IPS-18a (cell line): ENCODE measurements at regions not wholly inside any gene's neighbourhood (a gene's known extent, or its start where the extent isn't known, plus 50 kb on each side); places are given as distances from the start of the nearest gene placed in this dataset.

Experiments used
- H3K27ac ChIP-seq: one replicate; pipeline ENCODE4 v1.5.1; 2013; ENCODE audit warnings: low read length
- H3K27me3 ChIP-seq: one replicate; pipeline ENCODE4 v1.6.1; 2013; ENCODE audit warnings: mild to moderate bottlenecking, low read length; ENCODE audit not compliant: control insufficient read depth, insufficient read depth
- H3K36me3 ChIP-seq: one replicate; pipeline ENCODE4 v1.6.1; 2013; ENCODE audit warnings: low read depth, low read length; ENCODE audit not compliant: control insufficient read depth
- H3K4me1 ChIP-seq: one replicate; pipeline ENCODE4 v1.6.1; 2013; ENCODE audit warnings: low read depth, low read length; ENCODE audit not compliant: control insufficient read depth
- H3K4me3 ChIP-seq: one replicate; pipeline ENCODE4 v1.5.1; 2013; ENCODE audit warnings: low read length
- H3K9ac ChIP-seq: one replicate; pipeline ENCODE4 v1.6.1; 2013; ENCODE audit warnings: mild to moderate bottlenecking, low read length, moderate library complexity
- H3K9me3 ChIP-seq: one replicate; pipeline ENCODE4 v1.6.1; 2013; ENCODE audit warnings: low read depth, low read length; ENCODE audit not compliant: control insufficient read depth

- Histone ChIP-seq H3K4me1 (peaks cover 15% of the 10 kb centered on the region), H3K4me3 (no peak overlapping the region), H3K27ac (no peak overlapping the region), H3K27me3 (no peaks in the 10 kb centered on the region), H3K36me3 (no peaks in the 10 kb centered on the region), H3K9me3 (no peaks in the 10 kb centered on the region), H3K9ac (no peak overlapping the region)
Observed at GRCh38 chr2:128876986-128877983, 558.6 kb upstream of the HS6ST1 start.

GRCh38 chr2:128879161-128879560 is 560.5 kb upstream of the HS6ST1 start:
- no peaks in the 10 kb centered on the region for H3K36me3 ChIP-seq
- no peak overlapping the region for H3K4me3 ChIP-seq
- no peaks in the 10 kb centered on the region for H3K9me3 ChIP-seq
- H3K27ac ChIP-seq = no peak overlapping the region
- H3K4me1 ChIP-seq = peaks cover 15% of the 10 kb centered on the region
- H3K9ac ChIP-seq = no peak overlapping the region
- H3K27me3 ChIP-seq = no peaks in the 10 kb centered on the region

- Histone ChIP-seq H3K4me1 (peaks cover 12% of the 10 kb centered on the region), H3K27ac (no peak overlapping the region), H3K9me3 (no peaks in the 10 kb centered on the region), H3K36me3 (no peaks in the 10 kb centered on the region), H3K9ac (no peak overlapping the region), H3K27me3 (no peaks in the 10 kb centered on the region), H3K4me3 (no peak overlapping the region)
Observed at GRCh38 chr2:128894896-128895295, 576.2 kb upstream of the HS6ST1 start.

GRCh38 chr2:128901572-128902391 is 583.1 kb upstream of the HS6ST1 start:
- H3K4me1 ChIP-seq = no peaks in the 10 kb centered on the region
- no peaks in the 10 kb centered on the region for H3K36me3 ChIP-seq
- no peak overlapping the region for H3K9ac ChIP-seq
- no peaks in the 10 kb centered on the region for H3K9me3 ChIP-seq
- no peak overlapping the region for H3K27ac ChIP-seq
- H3K27me3 ChIP-seq = no peaks in the 10 kb centered on the region
- H3K4me3 ChIP-seq = no peak overlapping the region

GRCh38 chr2:128903637-128904036 is 585.0 kb upstream of the HS6ST1 start:
- no peaks in the 10 kb centered on the region for H3K9me3 ChIP-seq
- no peak overlapping the region for H3K4me3 ChIP-seq
- H3K36me3 ChIP-seq = no peaks in the 10 kb centered on the region
- no peaks in the 10 kb centered on the region for H3K4me1 ChIP-seq
- no peak overlapping the region for H3K9ac ChIP-seq
- no peak overlapping the region for H3K27ac ChIP-seq
- H3K27me3 ChIP-seq = no peaks in the 10 kb centered on the region

- Histone ChIP-seq H3K27ac (no peak overlapping the region), H3K27me3 (no peaks in the 10 kb centered on the region), H3K9me3 (no peaks in the 10 kb centered on the region), H3K36me3 (no peaks in the 10 kb centered on the region), H3K4me3 (no peak overlapping the region), H3K9ac (no peak overlapping the region), H3K4me1 (no peaks in the 10 kb centered on the region)
Observed at GRCh38 chr2:128911276-128911675, 592.6 kb upstream of the HS6ST1 start.

GRCh38 chr2:128914320-128914719 is 595.7 kb upstream of the HS6ST1 start:
- Histone ChIP-seq H3K9me3 (no peaks in the 10 kb centered on the region), H3K27ac (no peak overlapping the region), H3K9ac (no peak overlapping the region), H3K4me3 (no peak overlapping the region), H3K36me3 (no peaks in the 10 kb centered on the region), H3K4me1 (no peaks in the 10 kb centered on the region), H3K27me3 (no peaks in the 10 kb centered on the region)

GRCh38 chr2:128921751-128922150 is 603.1 kb upstream of the HS6ST1 start:
- Histone ChIP-seq H3K4me3 (no peak overlapping the region), H3K9me3 (no peaks in the 10 kb centered on the region), H3K4me1 (no peaks in the 10 kb centered on the region), H3K36me3 (no peaks in the 10 kb centered on the region), H3K9ac (no peak overlapping the region), H3K27ac (no peak overlapping the region), H3K27me3 (no peaks in the 10 kb centered on the region)

GRCh38 chr2:128922154-128922553 is 603.5 kb upstream of the HS6ST1 start:
- Histone ChIP-seq H3K36me3 (no peaks in the 10 kb centered on the region), H3K27ac (no peak overlapping the region), H3K4me3 (no peak overlapping the region), H3K27me3 (no peaks in the 10 kb centered on the region), H3K9me3 (no peaks in the 10 kb centered on the region), H3K9ac (no peak overlapping the region), H3K4me1 (no peaks in the 10 kb centered on the region)

GRCh38 chr2:128925631-128926030 is 607.0 kb upstream of the HS6ST1 start:
- no peak overlapping the region for H3K27ac ChIP-seq
- H3K36me3 ChIP-seq = no peaks in the 10 kb centered on the region
- H3K4me1 ChIP-seq = no peaks in the 10 kb centered on the region
- no peak overlapping the region for H3K9ac ChIP-seq
- no peaks in the 10 kb centered on the region for H3K9me3 ChIP-seq
- H3K4me3 ChIP-seq = no peak overlapping the region
- H3K27me3 ChIP-seq = no peaks in the 10 kb centered on the region

GRCh38 chr2:128930101-128930500 is 611.4 kb upstream of the HS6ST1 start:
- Histone ChIP-seq H3K9ac (no peak overlapping the region), H3K27me3 (no peaks in the 10 kb centered on the region), H3K36me3 (no peaks in the 10 kb centered on the region), H3K4me3 (no peak overlapping the region), H3K9me3 (no peaks in the 10 kb centered on the region), H3K27ac (no peak overlapping the region), H3K4me1 (no peaks in the 10 kb centered on the region)
